ENCODE measurements at regions not wholly inside any gene's neighbourhood (a gene's known extent, or its start where the extent isn't known, plus 50 kb on each side); places are given as distances from the start of the nearest gene placed in this dataset.

DNA sequence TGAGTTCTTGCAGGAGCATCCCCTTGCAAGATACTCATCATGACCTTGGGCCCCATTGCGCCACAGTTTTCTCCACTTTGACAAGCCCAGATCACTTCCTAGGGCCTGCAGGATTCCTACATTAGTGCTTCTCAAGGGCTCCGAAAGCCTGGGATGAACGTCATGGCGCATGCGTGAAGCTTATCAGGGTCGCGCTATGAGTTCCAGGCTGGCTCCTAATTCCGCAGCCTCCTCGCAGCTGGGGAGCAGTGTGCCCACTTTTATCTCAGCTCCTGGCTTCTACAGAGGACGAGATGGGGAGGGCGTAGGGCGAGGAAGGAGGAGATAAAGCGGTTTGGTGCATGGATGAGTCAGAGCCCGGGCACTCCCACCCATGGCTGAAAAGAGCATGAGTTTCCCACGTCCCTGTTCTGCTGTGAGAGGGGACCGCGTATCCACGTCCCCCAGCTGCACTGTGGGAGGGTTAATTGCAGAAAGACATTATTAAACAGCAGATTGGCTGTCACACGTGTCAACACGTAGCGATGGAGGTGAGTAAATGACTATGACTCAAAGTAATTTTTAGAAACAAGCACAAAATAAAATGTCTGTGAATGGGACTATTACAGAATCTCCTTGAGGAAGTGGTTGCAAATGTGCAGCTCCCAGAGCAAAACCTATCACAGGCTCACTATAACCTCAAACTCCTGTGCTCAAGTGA lies 72.9 kb upstream of the DSP start:
- no peak overlapping the region for H3K4me2 ChIP-seq (replicated peaks; ENCODE audit: low read depth, low read length, poor library complexity, severe bottlenecking)
- CTCF ChIA-PET, result no interaction called here
- H3K4me1 Mint-ChIP-seq, result no peaks in the 10 kb centered on the region
- TF ChIP-seq EZH2 (IDR thresholded peaks at IDR 0.05; ENCODE audit: borderline replicate concordance, insufficient read depth, low read depth, low read length, poor library complexity, severe bottlenecking), result no peak
- TF ChIP-seq, protein P1, sequence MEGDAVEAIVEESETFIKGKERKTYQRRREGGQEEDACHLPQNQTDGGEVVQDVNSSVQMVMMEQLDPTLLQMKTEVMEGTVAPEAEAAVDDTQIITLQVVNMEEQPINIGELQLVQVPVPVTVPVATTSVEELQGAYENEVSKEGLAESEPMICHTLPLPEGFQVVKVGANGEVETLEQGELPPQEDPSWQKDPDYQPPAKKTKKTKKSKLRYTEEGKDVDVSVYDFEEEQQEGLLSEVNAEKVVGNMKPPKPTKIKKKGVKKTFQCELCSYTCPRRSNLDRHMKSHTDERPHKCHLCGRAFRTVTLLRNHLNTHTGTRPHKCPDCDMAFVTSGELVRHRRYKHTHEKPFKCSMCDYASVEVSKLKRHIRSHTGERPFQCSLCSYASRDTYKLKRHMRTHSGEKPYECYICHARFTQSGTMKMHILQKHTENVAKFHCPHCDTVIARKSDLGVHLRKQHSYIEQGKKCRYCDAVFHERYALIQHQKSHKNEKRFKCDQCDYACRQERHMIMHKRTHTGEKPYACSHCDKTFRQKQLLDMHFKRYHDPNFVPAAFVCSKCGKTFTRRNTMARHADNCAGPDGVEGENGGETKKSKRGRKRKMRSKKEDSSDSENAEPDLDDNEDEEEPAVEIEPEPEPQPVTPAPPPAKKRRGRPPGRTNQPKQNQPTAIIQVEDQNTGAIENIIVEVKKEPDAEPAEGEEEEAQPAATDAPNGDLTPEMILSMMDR (IDR thresholded peaks at IDR 0.05), result no peak
- H4K20me1 ChIP-seq (ENCODE audit: control insufficient read depth, insufficient read depth, low read length, poor library complexity, severe bottlenecking), result no peaks in the 10 kb centered on the region
- H3K27ac Mint-ChIP-seq, result no peak overlapping the region
- H3K27me3 Mint-ChIP-seq, result peaks cover 12% of the 10 kb centered on the region
- intact Hi-C loops (cut with micrococcal nuclease), result no loop called here
- H3K36me3 ChIP-seq (replicated peaks in 1 of 2; ENCODE audit: control extremely low read depth in 1 of 2, control insufficient read depth in 1 of 2, extremely low read depth in 1 of 2, insufficient read depth in 2 of 2, low read length in 1 of 2), result no peaks in the 10 kb centered on the region
- H3K9ac ChIP-seq (ENCODE audit: low read length), result no peak overlapping the region
- POLR2A ChIA-PET, result no interaction called here
- H3K4me1 ChIP-seq (ENCODE audit: control insufficient read depth in 2 of 2, insufficient read depth in 2 of 2, low read length in 2 of 2), result no peaks in the 10 kb centered on the region
- WGBS (ENCODE audit: insufficient coverage), result 63% methylated on average over 18 of the region's 21 CpGs
- H2AFZ ChIP-seq (ENCODE audit: insufficient read depth, low read depth, low read length, poor library complexity, severe bottlenecking), result no peak overlapping the region
- peaks cover 0 to 2% (median 0%) of the 10 kb centered on the region in 4 experiments for H3K27me3 ChIP-seq (replicated peaks in 1 of 4; ENCODE audit: control extremely low read depth in 1 of 4, control insufficient read depth in 3 of 4, insufficient read depth in 4 of 4, low read length in 3 of 4)
- H3K4me3 Mint-ChIP-seq, result no peak overlapping the region
- H3K79me2 ChIP-seq (ENCODE audit: control insufficient read depth, insufficient read depth, low read length), result no peaks in the 10 kb centered on the region
- no peaks in the 10 kb centered on the region for H3K9me3 ChIP-seq (ENCODE audit: control extremely low read depth in 1 of 3, control insufficient read depth in 2 of 3, insufficient read depth in 1 of 3, low read length in 2 of 3)
- ATAC-seq (ENCODE audit: low read depth), result no peak
- no peak overlapping the region for H3K27ac ChIP-seq (ENCODE audit: low read length in 2 of 2)
- H3K4me3 ChIP-seq (ENCODE audit: control extremely low read depth in 1 of 5, extremely low read depth in 1 of 5, insufficient read depth in 1 of 5, low read depth in 2 of 5, low read length in 4 of 5), result no peak overlapping the region
- no peaks in the 10 kb centered on the region for H3K9me3 Mint-ChIP-seq (ENCODE audit: insufficient read depth)
- no peak for DNase-seq

DNA sequence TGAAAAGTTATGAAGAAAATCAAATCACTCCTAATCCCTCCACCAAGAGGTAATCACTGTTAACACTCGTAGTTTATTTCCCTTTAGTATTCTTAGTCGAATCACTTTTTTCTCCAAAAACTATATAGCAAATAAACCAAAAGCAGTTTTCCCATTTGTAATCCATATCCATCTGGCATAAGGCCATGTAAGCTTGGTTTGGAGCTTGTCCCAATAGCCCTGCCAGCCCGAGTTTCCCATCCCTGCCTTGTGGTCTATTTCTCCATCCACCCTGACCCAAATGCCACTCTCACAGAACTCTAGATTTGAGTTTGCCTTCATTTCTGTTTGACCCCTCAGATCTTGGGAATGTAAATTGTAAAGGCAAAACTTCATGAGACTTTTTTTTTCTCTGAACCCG lies 71.8 kb upstream of the DSP start:
- Mint-ChIP-seq H3K4me3 (no peak overlapping the region), H3K27me3 (peaks cover 17% of the 10 kb centered on the region), H3K27ac (no peak overlapping the region), H3K9me3 (ENCODE audit: insufficient read depth) (no peaks in the 10 kb centered on the region), H3K4me1 (no peaks in the 10 kb centered on the region)
- ATAC-seq (ENCODE audit: low read depth) (no peak), DNase-seq (no peak)
- H3K36me3 ChIP-seq (replicated peaks in 1 of 2; ENCODE audit: control extremely low read depth in 1 of 2, control insufficient read depth in 1 of 2, extremely low read depth in 1 of 2, insufficient read depth in 2 of 2, low read length in 1 of 2), result no peaks in the 10 kb centered on the region
- no peak for TF ChIP-seq EZH2 (IDR thresholded peaks at IDR 0.05; ENCODE audit: borderline replicate concordance, insufficient read depth, low read depth, low read length, poor library complexity, severe bottlenecking)
- TF ChIP-seq, protein P1 (IDR thresholded peaks at IDR 0.05), result no peak
- ChIA-PET CTCF (no interaction called here), POLR2A (no interaction called here)
- H4K20me1 ChIP-seq (ENCODE audit: control insufficient read depth, insufficient read depth, low read length, poor library complexity, severe bottlenecking), result no peaks in the 10 kb centered on the region
- 75% methylated on average over 2 of the region's 4 CpGs for WGBS (ENCODE audit: insufficient coverage)
- no peaks in the 10 kb centered on the region for H3K9me3 ChIP-seq (ENCODE audit: control extremely low read depth in 1 of 3, control insufficient read depth in 2 of 3, insufficient read depth in 1 of 3, low read length in 2 of 3)
- intact Hi-C loops (cut with micrococcal nuclease), result no loop called here
- no peak overlapping the region for H3K4me2 ChIP-seq (replicated peaks; ENCODE audit: low read depth, low read length, poor library complexity, severe bottlenecking)
- H3K4me1 ChIP-seq (ENCODE audit: control insufficient read depth in 2 of 2, insufficient read depth in 2 of 2, low read length in 2 of 2), result no peaks in the 10 kb centered on the region
- H3K27me3 ChIP-seq (replicated peaks in 1 of 4; ENCODE audit: control extremely low read depth in 1 of 4, control insufficient read depth in 3 of 4, insufficient read depth in 4 of 4, low read length in 3 of 4), result peaks cover 0 to 2% (median 0%) of the 10 kb centered on the region in 4 experiments
- no peak overlapping the region for H3K9ac ChIP-seq (ENCODE audit: low read length)
- H2AFZ ChIP-seq (ENCODE audit: insufficient read depth, low read depth, low read length, poor library complexity, severe bottlenecking), result no peak overlapping the region
- no peaks in the 10 kb centered on the region for H3K79me2 ChIP-seq (ENCODE audit: control insufficient read depth, insufficient read depth, low read length)
- no peak overlapping the region for H3K27ac ChIP-seq (ENCODE audit: low read length in 2 of 2)
- H3K4me3 ChIP-seq (ENCODE audit: control extremely low read depth in 1 of 5, extremely low read depth in 1 of 5, insufficient read depth in 1 of 5, low read depth in 2 of 5, low read length in 4 of 5), result no peak overlapping the region
